G401.6 (cell line): ENCODE measurements at regions not wholly inside any gene's neighbourhood (a gene's known extent, or its start where the extent isn't known, plus 50 kb on each side); places are given as distances from the start of the nearest gene placed in this dataset.

Experiments
- FAIRE-seq: peaks from 2 replicates; lab custom pipeline; 2012; peaks lifted over from hg19 to GRCh38; lab: Jason Lieb, UNC

DNA sequence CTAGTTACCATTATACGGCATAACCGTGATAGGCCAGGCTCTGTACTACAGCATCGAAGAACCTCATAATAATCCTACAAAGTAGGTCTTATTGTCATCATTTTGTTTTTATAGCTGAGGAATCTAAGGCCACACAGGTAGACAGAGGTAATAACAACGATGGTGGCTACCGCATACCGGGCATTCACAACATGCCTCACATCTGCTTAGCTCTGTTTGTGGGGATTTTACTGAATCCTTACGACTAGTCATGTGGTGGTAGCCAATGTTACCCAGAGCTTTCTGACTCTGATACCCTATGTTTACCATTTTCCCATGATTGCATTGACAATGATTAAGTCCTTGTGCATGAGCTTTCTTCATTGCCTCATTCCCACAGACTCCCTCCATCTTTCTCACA, 269.4 kb downstream of the TCF7L2 start:
- no peak for FAIRE-seq

DNA sequence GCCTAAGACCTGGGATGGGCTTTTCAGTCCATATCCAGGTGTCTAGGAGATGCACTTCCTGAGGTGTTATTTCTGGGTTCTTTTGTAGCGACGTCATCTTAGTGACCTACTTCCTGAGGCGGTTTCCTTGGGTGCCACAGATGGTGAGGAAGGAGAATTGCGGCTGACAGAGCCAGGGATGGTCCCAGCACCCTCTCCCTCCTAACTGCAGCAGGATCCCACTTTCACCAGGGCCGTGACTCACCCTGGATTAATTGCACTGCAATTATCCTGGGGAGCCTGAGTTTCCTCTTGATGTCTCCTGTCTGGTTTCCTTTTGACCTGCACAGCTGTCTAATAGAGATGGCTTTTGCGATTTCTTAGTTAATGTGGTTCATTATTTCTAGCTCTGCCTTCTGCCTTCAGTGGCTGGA, 271.7 kb downstream of the TCF7L2 start:
- FAIRE-seq, result no peak

DNA sequence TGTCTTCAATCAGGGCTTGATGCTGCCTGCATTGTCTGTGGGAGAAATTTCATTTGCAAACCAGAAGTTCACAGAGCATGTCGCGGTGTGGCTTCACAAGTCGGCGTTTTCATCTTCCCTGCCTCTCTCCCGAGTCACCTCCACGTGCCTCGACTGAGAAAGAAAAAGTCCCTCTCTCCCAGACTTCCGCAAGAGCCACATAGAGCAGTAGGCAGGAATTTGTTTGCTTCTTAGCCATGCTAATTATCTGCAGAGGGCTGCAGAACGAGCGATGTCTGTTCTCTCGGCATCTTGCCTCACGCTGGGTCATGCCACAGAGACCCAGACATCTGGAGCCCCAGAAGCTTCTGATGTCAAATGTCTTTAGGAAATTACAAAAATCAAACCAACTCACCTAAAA, 272.2 kb downstream of the TCF7L2 start:
- FAIRE-seq, result no peak

DNA sequence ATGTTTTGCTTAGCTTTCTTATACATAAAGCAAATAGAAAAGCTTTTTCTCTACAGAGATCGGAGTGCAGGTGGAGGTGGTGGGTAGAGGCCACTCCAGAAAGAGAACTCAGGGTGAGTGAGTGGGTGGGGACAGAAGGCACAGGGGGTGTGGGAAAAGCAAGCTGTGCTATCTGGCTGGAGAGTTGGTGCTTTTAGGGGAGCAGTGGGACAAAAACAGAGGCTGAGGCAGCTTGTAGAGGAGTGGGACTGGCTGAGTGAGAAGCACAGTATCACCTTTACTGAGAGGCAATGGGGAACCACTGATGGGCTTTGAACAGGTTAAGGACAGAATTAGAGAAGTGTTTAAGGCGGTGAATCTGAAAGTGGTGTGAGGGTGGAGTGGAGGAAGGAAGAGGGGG, 275.3 kb downstream of the TCF7L2 start:
- no peak for FAIRE-seq

DNA sequence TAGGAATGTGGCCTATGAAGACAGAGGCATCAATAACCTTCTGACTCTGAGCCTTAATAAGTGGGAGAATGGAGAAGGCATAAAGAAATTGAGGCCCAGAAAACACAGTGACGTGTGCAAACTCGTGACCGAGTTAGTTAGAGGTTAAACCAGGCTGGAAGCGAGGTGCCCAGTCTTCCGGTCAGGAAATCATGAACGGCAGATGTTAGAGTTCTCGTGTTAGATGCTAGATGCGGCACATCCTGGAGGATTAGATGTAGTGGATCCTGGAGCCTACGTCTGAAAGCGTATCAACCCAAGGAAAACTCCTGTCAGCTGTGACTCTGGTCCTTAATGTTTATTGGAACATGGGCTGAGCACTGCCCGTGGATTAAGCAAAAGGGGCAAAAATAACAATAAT, 275.9 kb downstream of the TCF7L2 start:
- no peak for FAIRE-seq

DNA sequence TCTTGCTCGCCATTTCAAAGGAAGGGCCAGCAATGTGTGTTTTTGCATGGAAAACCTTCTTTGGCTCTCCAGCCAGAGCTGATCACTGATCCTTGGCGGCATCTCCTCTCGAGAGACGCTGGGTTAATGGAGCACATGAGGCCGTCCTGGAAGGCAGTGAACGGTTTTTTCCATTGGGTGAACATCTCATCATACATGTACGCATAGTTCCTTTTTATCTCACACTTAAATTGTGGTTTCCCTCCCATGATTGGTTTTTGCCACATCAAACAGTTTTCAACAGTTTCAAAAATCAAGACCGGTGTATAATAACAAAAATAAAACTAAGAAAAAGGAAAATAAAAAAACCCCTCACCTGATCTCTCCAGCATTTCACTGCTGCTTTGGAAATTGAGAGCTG, 276.4 kb downstream of the TCF7L2 start:
- FAIRE-seq, result no peak

DNA sequence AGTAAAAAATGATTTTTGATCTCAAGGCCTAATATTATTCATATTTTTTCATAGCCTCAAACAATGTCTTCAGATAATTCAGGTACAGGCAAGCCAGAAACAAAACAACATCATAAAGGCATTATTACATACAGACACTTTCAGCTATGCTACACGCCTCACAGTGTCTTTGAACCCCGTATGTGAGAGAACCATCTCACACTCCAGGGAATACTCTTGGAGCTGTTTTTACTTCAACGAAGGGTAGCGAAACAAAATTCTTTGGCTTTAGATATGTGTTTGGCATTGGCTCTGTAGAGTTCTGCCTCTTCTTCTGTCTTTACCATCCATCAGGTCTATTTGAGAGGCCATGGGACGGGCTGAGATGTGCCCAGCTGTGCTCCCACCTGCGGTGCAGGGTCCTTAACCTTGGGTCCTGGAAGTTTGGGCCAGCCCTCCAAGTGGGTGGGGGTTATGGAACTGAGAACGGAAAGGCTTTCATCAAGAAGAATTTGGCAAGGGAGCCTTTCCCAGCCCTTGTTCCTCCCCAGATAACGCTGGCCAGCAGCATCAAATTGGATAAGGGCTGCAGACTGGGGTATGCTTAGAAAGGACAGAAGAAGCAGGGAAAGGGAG, 276.9 kb downstream of the TCF7L2 start:
- FAIRE-seq, result no peak

DNA sequence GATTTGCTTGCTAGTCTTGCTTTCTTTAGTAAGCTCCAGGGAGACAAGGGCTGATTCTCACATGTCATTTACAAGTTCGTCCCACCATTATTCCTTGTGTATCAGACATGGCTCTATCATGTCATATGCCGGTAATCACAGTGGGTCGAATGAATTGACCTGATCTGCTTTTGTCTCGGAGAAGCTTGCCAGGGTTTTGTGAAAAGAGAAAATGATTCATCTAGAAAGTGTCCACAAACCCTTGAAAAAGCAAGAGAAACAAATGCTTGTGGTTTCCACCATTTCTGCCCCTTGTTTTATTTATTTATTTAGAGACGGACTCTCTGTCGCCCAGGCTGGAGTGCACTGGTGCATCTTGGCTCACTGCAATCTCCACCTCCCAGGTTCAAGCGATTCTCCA, 278.5 kb downstream of the TCF7L2 start:
- FAIRE-seq, result no peak

DNA sequence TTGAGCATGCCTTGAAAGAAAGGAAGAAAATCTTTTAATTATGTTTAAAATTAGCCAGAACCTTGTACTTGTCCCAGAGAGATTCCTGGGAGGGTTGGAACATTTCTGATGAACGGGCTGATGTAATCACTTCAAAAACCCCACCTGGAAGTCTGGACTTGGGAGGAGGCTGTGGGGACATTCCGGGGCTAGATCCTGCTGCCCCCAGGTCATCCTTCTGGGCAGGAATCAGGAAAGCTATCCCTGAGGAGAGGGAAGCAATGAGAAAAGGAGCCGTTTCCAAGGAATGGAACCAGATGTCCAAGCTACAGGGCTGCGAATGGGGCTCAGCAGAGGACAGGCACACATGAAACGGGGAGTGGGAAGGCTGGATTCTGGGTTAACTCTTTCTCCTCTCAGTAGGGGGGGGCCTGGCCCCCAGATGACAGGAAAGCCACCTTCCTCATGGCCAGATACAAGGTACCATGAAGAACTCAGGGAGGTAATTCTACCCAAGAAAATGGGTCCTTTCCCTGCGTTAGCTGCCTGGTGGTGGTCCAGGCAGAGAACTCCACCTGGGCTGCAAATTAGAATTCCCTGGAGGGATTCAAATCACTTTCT, 280.1 kb downstream of the TCF7L2 start:
- no peak for FAIRE-seq

DNA sequence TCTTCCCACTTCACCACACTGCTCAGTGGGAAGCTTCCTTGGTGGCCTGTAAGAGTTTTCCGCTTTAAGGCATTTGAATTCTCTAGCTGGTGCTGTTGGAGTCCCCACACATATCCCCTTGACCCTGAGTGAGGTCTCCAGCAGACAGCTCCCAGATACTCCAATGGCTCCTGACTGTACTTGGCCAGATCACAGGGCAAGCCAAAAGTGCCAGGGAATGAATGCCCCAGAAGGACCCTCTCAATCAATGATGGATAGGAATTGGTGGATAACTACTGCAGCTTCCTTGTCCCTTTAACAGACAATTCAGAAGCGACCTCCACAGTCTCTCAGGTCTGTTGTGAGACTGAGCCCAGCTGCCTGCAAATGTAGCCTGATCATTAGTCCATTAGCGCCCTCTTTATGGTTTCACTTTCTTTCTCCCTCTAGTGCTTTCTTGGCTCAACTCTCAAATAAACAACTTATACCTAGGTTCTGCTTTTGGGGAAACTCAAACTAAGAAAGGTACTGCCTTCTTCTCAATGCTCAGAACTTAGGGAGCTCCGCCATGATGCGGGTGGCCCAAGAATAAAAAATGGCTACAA, 283.0 kb downstream of the TCF7L2 start:
- no peak for FAIRE-seq

DNA sequence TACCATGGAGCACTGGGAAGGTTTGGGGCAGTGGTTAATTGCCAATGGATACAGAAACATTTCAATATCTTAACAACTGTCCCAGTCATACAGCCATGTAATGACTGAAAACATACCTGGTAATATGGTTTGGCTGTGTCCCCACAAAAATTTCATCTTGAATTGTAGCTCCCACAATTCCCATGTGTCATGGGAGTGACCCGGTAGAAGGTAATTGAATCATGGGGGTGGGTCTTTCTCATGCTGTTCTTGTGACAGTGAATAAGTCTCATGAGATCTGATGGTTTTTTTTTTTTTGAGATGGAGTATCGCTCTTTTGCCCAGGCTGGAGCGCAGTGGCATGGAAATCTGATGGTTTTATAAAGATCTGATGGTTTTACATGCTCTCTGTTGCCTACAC, 284.4 kb downstream of the TCF7L2 start:
- no peak for FAIRE-seq

DNA sequence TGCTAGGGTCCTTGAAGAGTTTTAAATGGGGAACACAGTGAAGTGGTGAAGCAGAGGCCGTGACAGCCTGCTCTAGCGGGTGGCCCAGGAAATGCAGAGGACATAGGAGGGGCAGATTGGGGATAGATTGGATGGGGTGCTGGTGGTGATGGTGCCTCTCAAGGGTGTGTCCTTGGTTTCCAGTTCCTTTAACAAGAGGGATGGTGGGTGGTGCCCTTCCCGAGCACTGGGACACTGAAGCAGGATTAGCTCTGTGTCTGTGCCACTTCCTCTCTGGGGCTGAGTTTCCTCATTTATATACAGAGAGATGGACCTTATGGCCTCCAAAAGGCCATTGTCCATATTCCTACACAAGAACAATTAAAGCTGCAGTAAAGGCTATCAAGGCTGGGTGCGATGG, 285.5 kb downstream of the TCF7L2 start:
- no peak for FAIRE-seq

DNA sequence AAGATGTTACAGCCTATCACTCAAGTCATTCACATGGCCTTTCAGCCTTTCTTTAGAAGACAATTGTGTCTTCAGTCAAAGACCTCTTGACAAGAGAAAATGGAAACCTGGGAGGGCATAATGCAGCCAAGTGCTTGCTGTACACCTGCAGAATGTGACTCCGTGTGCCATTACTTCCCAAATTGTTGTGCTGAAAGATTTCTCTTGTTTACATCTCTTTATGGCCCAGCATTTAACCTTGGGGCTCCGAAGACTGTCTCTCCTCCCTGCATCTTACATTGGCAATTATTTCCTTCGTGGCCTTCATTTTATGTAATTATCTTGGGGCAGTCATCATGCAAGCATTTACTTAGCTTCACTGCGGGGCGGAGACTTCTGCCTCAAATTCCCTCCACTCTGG, 287.0 kb downstream of the TCF7L2 start:
- FAIRE-seq, result no peak

DNA sequence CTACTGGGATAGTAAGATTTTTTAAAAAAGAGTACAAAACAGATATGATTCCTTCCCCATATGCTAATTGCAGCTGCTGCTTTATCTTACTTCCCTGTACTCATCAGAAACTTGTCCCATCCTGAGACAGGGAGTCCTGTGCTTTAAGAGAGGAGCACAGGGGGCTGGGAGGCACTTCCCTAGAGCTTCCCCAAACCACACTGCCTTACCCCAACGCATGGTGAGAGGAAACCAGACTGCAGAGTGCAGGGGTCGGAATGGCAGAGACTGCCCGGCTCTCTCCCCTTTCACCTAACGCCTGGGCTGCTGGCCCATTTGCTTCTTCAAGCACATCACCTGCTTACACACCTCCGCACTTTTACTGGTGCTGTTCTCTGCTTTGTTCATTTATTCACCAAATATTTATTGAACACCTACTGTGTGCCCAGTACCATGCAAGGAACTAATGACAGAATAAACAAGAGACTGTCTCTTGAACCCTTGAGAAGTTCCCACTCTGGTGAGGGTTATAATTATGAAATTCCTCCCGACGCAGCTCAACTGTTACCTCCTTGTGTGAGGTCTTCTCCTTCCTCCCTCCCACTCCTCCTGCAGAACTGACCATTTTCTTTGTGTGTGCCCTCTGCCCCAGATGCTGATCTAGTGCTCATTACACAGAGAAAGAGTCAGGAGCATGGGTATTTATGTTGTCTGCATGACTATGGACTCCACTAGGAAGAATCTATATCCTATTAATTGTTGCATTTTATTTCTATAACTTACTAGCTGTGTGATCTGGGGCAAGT, 289.7 kb downstream of the TCF7L2 start:
- FAIRE-seq, result no peak

DNA sequence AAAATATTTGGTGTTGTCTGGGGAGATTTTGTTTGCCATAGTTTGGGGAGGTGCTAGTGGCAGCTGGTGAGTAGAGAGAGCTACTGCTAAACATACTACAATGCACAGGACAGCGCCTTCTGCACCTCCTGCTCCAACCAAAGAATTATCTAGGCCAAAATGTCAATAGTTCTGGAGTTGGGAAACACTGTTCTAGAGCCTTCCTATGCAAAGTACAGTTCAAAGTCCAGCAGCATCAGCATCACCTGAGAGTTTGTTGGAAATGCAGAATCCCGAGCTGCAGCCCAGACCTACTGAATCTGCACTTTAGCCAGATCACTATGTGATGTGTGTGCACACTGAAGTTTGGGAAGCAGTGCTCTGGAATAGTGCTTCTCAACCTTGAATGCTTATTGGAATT, 290.7 kb downstream of the TCF7L2 start:
- FAIRE-seq, result no peak

DNA sequence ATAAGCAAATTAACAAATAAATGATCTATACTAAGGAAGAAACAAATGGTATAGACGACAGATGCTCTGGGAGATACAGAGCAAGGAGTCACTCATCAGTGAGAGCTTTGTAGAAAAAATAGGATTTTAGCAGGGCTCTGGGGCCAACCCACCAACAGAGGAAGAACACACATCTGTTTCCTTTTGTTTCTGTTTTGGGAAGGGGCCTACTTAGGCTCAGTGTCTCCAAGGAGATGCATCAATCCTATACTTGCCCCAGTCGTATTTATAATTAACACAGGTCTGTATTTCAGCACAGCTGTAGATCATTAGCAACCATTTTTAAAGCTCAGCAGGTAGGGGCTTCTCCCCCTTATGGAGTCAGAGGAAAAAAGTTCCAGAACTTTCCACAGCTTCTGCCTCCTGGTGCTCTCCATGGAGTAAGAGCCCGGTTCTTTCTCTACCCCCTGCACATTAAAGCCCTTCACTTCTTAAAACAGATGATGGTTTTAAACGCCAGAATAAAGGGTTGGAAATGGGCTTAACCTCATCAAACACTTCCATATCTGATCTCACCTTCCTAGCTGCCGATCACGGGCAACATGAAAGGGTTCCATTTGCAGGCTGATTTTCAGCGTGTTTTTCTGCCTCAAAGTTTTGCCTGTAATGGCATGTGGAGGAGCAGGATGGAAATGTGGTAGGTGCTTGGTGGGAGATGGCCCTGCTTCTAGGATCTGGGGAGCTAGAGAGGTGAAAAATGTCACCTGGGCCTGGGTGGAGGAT, 291.7 kb downstream of the TCF7L2 start:
- no peak for FAIRE-seq

DNA sequence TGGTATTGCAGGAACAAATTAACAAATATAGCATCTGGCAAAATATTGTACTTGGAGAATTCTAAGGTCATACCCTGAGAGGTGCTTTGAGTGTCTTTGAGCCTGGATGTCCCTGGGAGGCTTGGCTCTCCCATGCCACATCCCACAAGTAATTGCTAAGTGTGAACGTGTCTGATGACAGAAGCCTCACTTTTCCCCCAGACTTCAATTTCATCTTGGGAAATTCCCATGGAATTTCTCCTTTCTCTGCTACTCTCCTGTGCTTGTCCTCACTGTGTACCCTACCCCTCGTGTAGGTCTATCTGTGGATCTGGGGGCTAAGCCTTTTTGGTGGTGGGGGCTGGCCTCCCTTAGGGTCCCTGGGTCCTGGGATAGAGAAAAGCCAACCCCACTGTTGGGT, 293.3 kb downstream of the TCF7L2 start:
- FAIRE-seq, result no peak

DNA sequence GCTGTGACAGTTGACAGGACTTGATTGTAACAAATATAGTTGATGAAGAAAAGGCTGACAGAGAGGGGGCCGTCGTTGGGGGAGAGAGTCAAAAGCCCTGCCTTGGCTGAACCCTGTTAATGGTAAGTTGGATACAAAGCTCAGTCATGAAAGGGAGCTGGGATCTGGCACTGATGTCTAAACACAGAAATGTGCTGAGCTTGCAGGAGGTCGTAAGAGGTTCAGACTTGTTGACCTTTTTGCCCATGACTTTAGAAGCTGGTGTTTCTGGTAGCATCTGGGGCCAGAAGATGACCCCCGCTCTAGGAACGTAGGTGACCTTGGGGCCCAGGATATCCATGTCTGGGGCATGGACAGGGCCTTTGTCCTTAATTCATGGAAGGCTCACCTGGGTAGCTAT, 294.7 kb downstream of the TCF7L2 start:
- no peak for FAIRE-seq

DNA sequence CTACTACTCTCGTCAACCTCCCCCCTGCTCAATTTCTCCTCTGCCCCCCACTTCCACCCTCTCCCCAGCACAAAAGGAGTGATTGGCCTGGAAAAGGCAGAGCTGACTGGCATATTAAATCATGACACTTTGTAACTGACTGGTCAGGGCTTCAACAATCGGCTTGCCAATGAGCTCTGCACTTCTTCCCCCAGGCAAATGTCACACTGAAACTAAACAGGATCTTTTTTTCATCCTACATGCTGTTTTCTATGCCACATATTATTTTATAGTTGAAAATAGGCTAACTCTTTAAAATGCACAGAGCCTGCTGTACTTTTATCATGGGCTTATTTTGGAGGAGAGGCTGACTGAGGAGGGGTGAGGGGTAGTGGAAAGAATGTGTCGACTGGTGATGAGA, 295.2 kb downstream of the TCF7L2 start:
- FAIRE-seq, result no peak

DNA sequence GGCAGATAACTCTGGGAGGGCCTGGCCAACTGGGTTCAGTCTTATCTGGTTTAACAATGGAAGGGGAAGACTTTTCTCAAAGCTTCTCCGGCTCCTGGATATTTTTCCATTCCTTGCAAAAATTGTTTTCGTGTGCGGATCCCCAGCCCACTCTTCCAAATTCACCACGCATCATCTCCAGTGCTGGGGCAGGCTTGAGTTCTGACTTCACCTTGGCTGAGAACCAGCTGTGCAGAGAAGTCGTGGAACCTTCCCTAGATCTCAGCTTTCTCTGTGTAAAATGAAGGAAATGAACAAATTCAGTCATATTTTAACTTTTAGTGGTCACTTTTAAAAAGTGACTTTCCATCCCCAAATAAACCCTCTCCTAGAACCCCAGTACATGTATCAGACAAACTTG, 297.0 kb downstream of the TCF7L2 start:
- FAIRE-seq, result no peak

DNA sequence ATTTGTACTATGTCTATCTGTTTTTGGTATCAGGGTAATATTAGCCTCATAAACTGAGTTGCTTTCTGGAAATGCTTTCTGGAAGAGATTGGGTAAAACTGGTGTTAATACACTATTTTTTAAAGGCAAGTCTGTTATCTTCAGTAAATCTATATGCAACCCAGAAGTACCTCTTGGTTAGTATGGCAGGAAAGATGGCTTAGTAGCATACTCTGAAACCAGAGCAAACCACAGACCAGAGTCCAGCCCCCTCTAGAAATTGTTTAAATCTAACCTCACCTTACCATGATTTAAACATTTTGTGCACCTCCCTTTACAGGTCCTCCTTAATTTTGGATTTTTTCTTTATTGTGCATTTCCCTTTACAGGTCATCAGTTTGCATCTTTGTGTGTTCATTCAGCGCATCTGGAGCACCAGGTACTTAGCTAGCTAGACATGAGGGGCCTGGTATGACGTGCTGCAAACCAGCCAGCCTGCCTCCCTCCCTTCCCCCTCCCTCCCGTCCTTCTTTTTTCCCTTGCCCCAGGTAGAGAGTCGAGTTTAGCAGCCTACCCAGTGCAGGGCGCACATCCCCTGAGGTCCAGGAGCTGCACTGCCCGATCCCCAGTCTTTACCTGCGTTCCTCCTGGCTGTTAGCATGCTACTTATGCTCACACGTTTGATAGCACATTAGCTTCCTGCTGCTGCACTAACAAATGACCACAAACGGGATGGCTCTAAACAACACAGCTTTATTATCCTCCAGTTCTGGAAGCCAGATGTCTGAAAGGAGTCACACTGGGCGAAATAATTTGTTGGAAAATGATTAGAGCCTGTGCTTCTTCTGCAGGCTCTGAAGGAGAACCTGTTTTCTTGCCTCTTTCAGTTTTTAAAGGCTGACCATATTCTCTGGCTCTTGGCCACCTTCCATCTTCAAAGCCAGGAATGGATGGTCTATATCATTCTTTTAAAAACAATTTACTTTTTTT, 299.9 kb upstream of the HABP2 start:
- no peak for FAIRE-seq
